GM21526 (cell line): ENCODE measurements at regions not wholly inside any gene's neighbourhood (a gene's known extent, or its start where the extent isn't known, plus 50 kb on each side); places are given as distances from the start of the nearest gene placed in this dataset.

Experiments used
- ATAC-seq: cut with Tn5 transposase; IDR thresholded peaks from one replicate; pipeline ENCODE4 v1.9.1; 2021; ENCODE audit warnings: moderate library complexity; ENCODE audit not compliant: unreplicated experiment, low FRiP score

DNA sequence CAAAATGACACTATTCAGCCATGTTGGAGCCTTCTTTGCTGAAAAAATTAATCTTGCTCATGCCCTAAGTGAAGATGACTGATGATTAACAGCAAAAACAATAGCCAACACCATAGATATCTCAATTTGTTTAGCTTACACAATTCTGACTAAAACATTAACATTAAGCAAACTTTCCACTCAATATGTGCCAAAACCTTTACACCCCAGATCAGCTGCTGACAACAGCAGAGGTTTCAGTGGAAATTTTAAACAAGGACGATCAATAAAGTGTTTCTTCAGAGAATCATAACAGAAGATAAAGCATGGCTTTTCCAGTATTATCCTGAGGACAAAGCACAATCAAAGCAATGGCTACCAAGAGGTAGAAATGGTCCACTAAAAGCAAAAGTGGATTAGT lies 254.4 kb upstream of the GRAMD2B start:
- ATAC-seq, result no peak

DNA sequence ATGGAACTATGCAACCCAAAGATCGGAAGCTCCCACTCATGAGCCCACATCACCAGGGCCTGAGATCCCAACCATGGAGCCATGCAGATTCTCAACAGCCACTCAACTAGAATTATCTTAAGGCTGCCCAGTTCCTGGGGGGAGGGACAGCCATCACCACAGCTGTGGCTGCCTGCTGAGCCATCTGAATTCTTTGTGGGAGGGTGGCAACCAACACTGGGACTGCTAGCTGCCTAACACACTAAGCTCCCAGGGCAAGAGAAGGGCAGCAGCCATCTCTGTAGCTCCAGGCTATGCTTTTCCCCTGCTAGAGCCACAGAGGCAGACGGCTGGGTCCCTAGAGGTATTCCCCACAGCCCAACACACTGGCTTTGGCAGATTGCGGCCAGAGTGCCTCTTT lies 251.3 kb upstream of the GRAMD2B start:
- no peak for ATAC-seq

DNA sequence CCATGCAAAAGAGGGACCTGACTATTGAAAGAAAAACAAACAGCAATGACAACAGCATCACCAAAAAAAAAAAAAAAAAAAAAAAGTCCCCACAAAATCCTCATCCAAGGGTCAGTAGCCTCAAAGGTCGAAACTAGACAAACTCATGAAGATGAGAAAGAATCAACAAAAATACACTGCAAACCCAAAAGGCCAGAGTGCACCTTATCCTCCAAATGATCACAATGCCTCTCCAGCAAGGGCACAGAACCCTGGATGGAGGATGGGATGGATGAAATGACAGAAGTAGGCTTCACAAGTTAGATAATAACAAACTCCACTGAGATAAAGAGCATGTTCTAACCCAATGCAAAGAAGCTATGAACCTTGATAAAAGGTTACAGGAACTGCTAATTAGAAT lies 250.4 kb upstream of the GRAMD2B start:
- ATAC-seq, result no peak

GRCh38 chr5:126178521-126178920 lies 244.7 kb upstream of the GRAMD2B start:
- no peak for ATAC-seq

DNA sequence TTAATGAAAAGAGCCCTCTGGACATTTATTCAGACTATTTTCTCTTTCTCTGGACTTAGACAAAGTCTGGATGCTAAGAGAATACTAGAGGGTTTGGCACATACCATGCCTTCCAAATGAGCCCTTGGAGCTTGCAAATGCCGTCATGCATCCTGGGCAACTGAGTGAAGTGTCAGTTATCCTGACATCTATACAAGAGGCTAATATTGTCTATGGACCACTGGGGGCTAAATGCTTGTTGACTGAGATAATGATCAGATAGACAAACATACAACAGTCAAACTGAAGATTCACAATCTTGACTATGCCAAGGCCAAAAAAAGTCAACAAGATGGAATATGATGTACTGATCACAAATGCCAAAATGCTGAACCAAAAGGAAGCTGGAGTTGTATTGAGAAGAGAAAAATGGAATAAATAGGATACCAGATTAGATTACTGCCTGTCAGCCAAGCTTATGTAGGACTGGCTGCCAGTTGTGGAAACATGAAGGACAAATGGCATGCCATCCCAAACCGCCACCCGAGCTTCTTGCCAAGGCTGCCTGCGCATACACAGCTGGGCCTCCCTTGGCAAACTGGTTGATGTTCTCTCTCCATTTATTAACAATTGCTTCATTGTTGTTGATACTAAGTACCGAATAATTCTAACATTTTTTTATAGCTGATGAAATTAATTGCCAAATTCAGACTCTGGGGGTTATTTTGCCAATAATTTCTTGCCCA lies 240.1 kb upstream of the GRAMD2B start:
- no peak for ATAC-seq

DNA sequence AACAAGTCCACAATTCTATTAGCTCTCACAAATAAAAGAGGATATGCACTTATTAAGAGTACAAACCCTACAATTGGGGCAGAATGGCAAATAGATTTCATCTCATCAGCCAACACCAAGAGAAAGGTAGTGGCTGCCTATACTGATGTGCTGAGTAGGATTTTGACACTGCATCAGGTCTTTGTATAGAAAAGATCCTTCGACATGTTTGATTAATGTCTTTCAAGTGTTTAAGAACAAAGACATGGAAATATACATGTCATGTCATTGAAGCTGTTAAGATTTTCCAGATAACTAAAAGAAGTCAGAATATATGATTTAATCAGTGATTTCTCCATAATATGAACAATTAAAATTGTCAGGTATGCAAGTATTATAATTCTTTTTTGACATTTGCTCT lies 238.7 kb upstream of the GRAMD2B start:
- ATAC-seq, result no peak

DNA sequence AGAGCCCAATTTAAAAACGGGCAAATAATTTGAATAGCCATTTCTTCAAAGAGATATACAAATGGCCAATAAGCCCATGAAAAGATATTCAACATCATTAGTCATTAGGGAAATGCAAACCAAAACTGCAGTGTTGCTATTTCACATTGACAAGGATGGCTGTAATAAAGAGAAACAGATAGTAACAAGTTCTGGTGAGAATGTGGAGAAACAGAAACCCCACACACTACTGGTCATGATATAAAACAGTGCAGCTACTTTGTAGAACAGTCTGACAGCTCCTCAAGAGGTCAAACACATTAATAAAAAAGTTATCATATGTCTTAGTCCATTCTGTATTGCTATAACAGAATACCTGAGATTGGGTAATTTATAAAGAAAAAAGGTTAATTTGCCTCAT lies 237.0 kb upstream of the GRAMD2B start:
- no peak for ATAC-seq

DNA sequence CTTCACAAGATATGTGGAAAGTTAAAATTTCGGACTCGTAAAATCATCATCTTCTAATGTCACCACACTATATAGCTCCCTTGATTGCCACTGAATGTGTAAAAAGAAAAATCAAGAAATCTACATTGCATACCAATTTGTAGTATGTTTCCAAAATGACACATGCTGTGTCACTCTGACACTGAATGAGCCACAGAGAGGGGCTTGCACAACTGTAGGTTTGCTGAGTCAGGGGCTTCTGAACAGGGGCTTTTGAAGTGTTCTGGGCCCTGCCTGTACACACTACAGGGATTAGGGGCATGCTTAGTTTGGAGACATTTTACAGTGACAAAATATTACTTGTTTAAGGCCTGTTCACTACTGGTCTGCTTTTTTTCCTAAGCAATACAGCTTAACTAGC lies 234.4 kb upstream of the GRAMD2B start:
- ATAC-seq, result no peak

- ATAC-seq, result no peak
Observed at GRCh38 chr5:126189231-126189630, 234.0 kb upstream of the GRAMD2B start.

- no peak for ATAC-seq
Observed at GRCh38 chr5:126189862-126190261, 233.3 kb upstream of the GRAMD2B start.

GRCh38 chr5:126192226-126192625 lies 231.0 kb upstream of the GRAMD2B start:
- ATAC-seq, result no peak

GRCh38 chr5:126195410-126196100 lies 227.7 kb upstream of the GRAMD2B start:
- ATAC-seq, result no peak

GRCh38 chr5:126198531-126198930 lies 224.7 kb upstream of the GRAMD2B start:
- no peak for ATAC-seq

DNA sequence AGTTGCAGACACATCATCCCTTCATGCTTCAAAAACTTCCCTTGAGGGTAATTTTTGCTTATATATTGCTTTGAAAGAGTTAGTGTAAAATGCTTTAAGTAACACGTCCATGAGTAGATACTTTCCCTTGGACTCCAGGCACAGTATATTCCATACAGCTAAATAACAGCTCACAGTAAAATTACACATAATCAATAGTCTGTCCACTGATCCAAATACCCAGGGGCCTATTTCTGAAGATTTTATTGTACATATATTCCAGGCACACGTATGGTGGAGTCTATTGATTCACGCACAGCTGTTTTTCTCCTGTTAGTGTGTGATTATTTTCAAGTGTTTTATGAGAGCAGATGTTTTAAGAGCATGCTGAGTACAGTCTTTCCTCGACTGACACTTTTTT lies 223.7 kb upstream of the GRAMD2B start:
- no peak for ATAC-seq

GRCh38 chr5:126208691-126209090 lies 214.5 kb upstream of the GRAMD2B start:
- no peak for ATAC-seq

- no peak for ATAC-seq
Observed at GRCh38 chr5:126210955-126211354, 212.3 kb upstream of the GRAMD2B start.

DNA sequence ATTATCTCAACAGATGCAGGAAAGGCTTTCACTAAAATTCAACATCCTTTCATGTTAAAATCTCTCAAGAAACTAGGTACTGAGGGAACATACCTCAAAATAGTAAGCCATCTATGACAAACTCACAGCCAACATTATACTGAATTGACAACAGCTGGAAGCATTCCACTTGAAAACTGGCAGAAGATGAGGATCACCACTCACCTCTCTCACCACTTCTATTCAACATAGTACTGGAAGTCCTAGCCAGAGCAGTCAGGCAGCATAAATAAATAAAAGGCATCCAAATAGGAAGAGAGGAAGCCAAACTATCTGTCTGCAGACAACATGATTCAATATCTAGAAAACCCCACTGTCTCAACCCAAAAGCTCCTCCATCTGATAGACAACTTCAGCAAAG lies 203.6 kb upstream of the GRAMD2B start:
- ATAC-seq, result no peak

DNA sequence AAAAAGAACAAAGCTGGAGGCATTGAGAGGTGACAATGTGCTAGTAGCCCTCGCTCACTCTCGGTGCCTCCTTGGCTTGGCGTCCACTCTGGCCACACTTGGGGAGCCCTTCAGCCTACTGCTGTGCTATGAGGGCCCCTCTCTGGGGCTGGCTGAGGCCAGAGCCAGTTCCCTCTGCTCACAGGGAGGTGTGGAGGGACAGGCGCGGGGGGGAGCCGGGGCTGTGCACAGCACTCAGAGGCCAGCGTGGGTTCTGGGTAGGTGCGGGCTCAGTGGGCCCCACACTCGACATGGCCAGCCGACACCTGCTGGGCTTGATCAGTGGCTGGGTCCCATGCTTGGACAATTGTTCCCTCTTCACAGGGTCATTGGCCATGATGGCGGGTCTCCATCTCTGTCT lies 202.5 kb upstream of the GRAMD2B start:
- no peak for ATAC-seq

DNA sequence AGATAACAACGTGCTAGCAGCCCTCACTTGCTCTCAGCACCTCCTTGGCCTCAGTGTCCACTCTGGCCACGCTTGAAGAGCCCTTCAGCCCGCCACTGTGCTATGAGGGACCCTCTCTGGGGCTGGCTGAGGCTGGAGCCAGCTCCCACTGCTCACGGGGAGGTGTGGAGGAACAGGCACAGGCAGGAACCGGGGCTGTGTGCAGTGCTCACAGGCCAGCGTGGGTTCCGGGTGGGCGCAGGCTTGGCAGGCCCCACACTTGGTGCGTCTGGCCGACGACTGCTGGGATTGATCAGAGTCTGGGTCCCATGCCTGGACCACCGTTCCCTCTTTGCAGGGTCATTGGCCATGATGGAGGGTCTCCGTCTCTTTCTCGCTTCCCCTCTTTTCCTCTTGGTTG lies 194.3 kb upstream of the GRAMD2B start:
- no peak for ATAC-seq

DNA sequence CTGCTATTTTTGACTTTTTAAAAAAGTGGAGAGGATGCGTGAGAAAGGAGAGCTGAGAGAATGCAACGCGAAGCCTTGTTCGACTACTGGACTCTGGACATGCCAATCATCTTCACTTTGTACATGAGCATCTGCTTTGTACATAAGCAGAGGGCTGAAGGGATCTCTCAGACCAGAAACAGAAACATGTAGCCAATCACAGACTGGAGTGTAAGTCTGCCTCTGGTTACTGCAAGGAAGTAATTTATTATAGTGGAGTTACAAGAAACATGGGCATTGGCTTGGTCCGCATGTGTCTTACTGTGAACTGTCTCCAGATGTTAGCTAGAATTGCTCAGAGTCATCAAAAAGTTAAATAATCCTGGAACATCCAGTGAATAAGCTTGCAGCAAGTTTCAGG lies 190.0 kb upstream of the GRAMD2B start:
- no peak for ATAC-seq

DNA sequence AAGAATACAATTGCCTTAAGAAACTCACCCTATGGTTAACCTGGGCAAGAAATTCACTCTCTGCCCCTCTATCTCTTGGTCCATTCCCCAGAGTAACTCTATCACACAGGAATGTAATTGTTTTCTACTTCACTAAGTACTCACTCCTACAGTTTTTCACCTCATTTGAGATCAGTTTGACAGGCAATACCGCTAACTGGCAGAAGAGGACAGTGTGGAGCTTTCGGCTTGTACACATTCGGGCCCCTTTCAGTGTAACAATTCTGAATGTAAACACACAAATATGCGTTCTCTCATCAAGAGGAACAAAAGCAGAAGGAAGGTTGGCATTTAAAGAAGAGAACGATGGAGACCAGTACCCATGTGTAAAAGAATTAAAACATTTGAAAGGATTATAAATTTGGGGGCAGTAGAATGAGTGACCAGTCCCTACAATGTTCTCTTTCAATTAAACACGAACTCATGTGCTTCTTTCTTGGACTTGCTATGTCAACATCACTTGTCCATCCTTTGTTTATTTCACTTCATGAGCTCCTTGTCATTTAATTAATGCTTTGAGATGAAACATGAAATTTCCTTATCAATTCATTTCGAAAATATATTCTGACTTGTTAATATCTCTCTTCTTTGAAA lies 188.5 kb upstream of the GRAMD2B start:
- ATAC-seq, result peak; percentile 65

DNA sequence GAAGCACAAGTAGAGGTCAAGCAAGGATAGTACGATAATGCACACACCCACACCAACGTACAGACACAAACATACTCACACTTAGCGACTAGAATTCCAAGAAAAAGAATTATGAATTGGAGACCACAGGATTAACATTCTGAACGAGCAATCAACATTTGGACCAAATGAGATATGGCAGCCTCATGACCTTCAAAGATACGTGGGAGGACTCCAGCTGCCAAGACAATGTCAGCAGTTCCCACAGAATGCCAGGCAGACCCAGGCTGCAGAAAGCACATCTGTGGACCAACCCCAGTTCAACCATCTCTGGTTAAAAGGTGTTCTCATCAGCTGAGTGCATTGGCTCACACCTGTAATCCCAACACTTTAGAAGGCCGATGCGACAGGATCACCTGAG lies 187.6 kb upstream of the GRAMD2B start:
- no peak for ATAC-seq
